ENCODE measurements at regions not wholly inside any gene's neighbourhood (a gene's known extent, or its start where the extent isn't known, plus 50 kb on each side); places are given as distances from the start of the nearest gene placed in this dataset.

DNA sequence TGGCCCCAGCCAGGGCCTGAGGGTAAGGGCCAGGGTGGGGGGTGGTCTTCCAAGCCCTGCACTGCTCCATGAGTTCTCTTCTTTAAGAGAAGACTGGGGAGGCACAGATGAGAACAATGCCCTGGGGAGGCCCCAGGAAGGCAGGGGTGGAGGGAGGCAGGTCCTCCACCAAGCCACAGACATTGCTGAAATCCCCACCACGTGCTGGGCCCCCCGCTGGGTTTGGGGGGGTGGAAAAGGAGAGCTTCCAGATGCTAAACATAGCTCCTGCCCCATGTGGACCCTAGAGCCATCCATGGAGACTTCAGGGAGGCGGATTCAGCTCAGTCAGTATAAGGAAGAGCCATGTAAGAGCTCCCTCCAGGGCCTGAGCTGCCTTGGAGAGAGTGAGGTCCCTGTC, 157.8 kb upstream of the LINGO1 start:
- no TSS peak for BruUV-seq (replicated peaks)
- Histone ChIP-seq H2AFZ (ENCODE audit: low read length) (no peak overlapping the region), H3K27me3 (ENCODE audit: control insufficient read depth in 1 of 2, insufficient read depth in 2 of 2, low read length in 2 of 2) (peaks cover 0 to 3% of the 10 kb centered on the region in 2 experiments; a peak in 1 of 5 replicates), H3K27ac (ENCODE audit: extremely low read length, insufficient read depth, low read length) (no peak overlapping the region), H4K20me1 (ENCODE audit: insufficient read depth, low read length) (no peaks in the 10 kb centered on the region), H3K4me2 (ENCODE audit: low read depth, low read length) (no peak overlapping the region), H3K36me3 (replicated peaks in 1 of 2; ENCODE audit: control insufficient read depth in 1 of 2, insufficient read depth in 2 of 2, low read length in 2 of 2) (no peaks in the 10 kb centered on the region), H3K9ac (ENCODE audit: insufficient read depth, low read depth, low read length) (no peak overlapping the region), H3K9me3 (ENCODE audit: low read length) (no peaks in the 10 kb centered on the region), H3K4me3 (replicated peaks in 1 of 3; ENCODE audit: insufficient read depth in 1 of 3, low read depth in 2 of 3, low read length in 3 of 3) (no peak overlapping the region), H3K4me1 (ENCODE audit: insufficient read depth, low read length) (no peaks in the 10 kb centered on the region), H3K79me2 (ENCODE audit: insufficient read depth, low read length) (no peaks in the 10 kb centered on the region)
- intact Hi-C loops (cut with micrococcal nuclease; ENCODE audit: unreplicated experiment) (no loop called here), in situ Hi-C loops (cut with HindIII; ENCODE audit: extremely low pct_ligation_motif_present, low pct_unique_long_range_greater_than_20kb) (no loop called here)
- no peak for ATAC-seq
- no peak for TF ChIP-seq TOE1 (CRISPR knock-in tag; IDR thresholded peaks at IDR 0.05)
- TF ChIP-seq ZNF274 (CRISPR knock-in tag; IDR thresholded peaks at IDR 0.05): no peak
- FAIRE-seq: no peak
- WGBS (ENCODE audit: low lambda C conversion rate): 0% methylated on average over 2 of the region's 3 CpGs
- no peak for DNase-seq (ENCODE audit: low spot score)
- ChIA-PET POLR2A (no interaction called here), CTCF (ENCODE audit: low intra/inter-chr PET ratio, low total read pairs) (no interaction called here)

DNA sequence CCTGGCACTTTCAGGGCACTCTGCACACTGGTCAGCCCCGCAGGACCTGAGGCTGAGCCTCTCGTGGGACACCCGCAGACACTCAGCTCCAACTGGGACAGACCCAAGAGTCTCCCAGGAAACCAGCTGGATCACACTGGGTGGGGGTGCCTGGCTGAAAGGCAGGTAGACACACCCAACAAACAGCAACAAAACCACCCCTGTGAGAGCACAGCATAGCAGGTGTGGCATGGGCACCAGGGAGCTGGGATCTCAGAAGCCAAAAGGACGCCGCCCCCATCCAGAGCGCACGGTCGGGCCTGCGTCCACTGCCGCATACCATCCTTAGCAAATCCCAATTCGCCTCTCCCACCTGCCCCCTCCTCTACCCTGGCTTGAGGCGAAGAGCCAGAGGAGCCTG, 154.2 kb upstream of the LINGO1 start:
- Histone ChIP-seq H3K27me3 (ENCODE audit: control insufficient read depth in 1 of 2, insufficient read depth in 2 of 2, low read length in 2 of 2) (peaks cover 0 to 3% of the 10 kb centered on the region in 2 experiments; a peak in 1 of 5 replicates), H3K9ac (ENCODE audit: insufficient read depth, low read depth, low read length) (no peak overlapping the region), H2AFZ (ENCODE audit: low read length) (no peak overlapping the region), H3K4me2 (ENCODE audit: low read depth, low read length) (no peak overlapping the region), H3K27ac (ENCODE audit: extremely low read length, insufficient read depth, low read length) (no peak overlapping the region), H3K9me3 (ENCODE audit: low read length) (no peaks in the 10 kb centered on the region), H3K79me2 (ENCODE audit: insufficient read depth, low read length) (no peaks in the 10 kb centered on the region), H3K4me3 (replicated peaks in 1 of 3; ENCODE audit: insufficient read depth in 1 of 3, low read depth in 2 of 3, low read length in 3 of 3) (no peak overlapping the region), H4K20me1 (ENCODE audit: insufficient read depth, low read length) (no peaks in the 10 kb centered on the region), H3K4me1 (ENCODE audit: insufficient read depth, low read length) (no peaks in the 10 kb centered on the region), H3K36me3 (replicated peaks in 1 of 2; ENCODE audit: control insufficient read depth in 1 of 2, insufficient read depth in 2 of 2, low read length in 2 of 2) (no peaks in the 10 kb centered on the region)
- TF ChIP-seq ZFP82 (CRISPR knock-in tag; IDR thresholded peaks at IDR 0.05; ENCODE audit: borderline replicate concordance): no peak
- TF ChIP-seq ZNF746 (CRISPR knock-in tag; IDR thresholded peaks at IDR 0.05): no peak
- TF ChIP-seq, protein P1, sequence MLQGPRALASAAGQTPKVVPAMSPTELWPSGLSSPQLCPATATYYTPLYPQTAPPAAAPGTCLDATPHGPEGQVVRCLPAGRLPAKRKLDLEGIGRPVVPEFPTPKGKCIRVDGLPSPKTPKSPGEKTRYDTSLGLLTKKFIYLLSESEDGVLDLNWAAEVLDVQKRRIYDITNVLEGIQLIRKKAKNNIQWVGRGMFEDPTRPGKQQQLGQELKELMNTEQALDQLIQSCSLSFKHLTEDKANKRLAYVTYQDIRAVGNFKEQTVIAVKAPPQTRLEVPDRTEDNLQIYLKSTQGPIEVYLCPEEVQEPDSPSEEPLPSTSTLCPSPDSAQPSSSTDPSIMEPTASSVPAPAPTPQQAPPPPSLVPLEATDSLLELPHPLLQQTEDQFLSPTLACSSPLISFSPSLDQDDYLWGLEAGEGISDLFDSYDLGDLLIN (CRISPR knock-in tag; IDR thresholded peaks at IDR 0.05; ENCODE audit: borderline replicate concordance): no peak
- TF ChIP-seq MNT (IDR thresholded peaks at IDR 0.05): no peak
- TF ChIP-seq ZXDC (CRISPR knock-in tag; IDR thresholded peaks at IDR 0.05): no peak
- no peak for TF ChIP-seq ZNF235 (CRISPR knock-in tag; IDR thresholded peaks at IDR 0.05; ENCODE audit: borderline replicate concordance)
- no peak for TF ChIP-seq ZNF503 (CRISPR knock-in tag; IDR thresholded peaks at IDR 0.05)
- no peak for TF ChIP-seq FOXO1 (CRISPR knock-in tag; IDR thresholded peaks at IDR 0.05)
- no peak for TF ChIP-seq THAP11 (CRISPR knock-in tag; IDR thresholded peaks at IDR 0.05)
- no peak for TF ChIP-seq ZNF615 (CRISPR knock-in tag; IDR thresholded peaks at IDR 0.05; ENCODE audit: borderline replicate concordance)
- no peak for TF ChIP-seq ZNF20 (CRISPR knock-in tag; IDR thresholded peaks at IDR 0.05)
- FAIRE-seq (no peak), DNase-seq (ENCODE audit: low spot score) (no peak), ATAC-seq (no peak)
- no TSS peak for BruUV-seq (replicated peaks)
- intact Hi-C loops (cut with micrococcal nuclease; ENCODE audit: unreplicated experiment) (no loop called here), in situ Hi-C loops (cut with HindIII; ENCODE audit: extremely low pct_ligation_motif_present, low pct_unique_long_range_greater_than_20kb) (no loop called here)
- ChIA-PET POLR2A (no interaction called here), CTCF (ENCODE audit: low intra/inter-chr PET ratio, low total read pairs) (no interaction called here)
- 72% methylated on average over 12 of the region's 12 CpGs for WGBS (ENCODE audit: low lambda C conversion rate)
